HFFc6 (cell line): ENCODE measurements at regions not wholly inside any gene's neighbourhood (a gene's known extent, or its start where the extent isn't known, plus 50 kb on each side); places are given as distances from the start of the nearest gene placed in this dataset.

ENCODE experiments used
- DNase-seq: peaks from one replicate; pipeline ENCODE4 v3.0.0-alpha.2; 2018
- H3K27ac Mint-ChIP-seq: 2 replicates; pipeline ENCODE4 v1.8.0; 2020; ENCODE audit warnings: mild to moderate bottlenecking, mixed read lengths
- H3K27me3 Mint-ChIP-seq: 2 replicates; pipeline ENCODE4 v1.8.0; 2021; ENCODE audit warnings: mild to moderate bottlenecking, moderate library complexity, mixed read lengths; ENCODE audit not compliant: insufficient read depth
- H3K36me3 Mint-ChIP-seq: 2 replicates; pipeline ENCODE4 v1.8.0; 2021; ENCODE audit warnings: low read depth, mixed read lengths
- H3K4me1 Mint-ChIP-seq: 2 replicates; pipeline ENCODE4 v1.8.0; 2020; ENCODE audit warnings: low read depth, mixed read lengths
- H3K4me3 Mint-ChIP-seq: 2 replicates; pipeline ENCODE4 v1.8.0; 2020; ENCODE audit warnings: mild to moderate bottlenecking, moderate library complexity, mixed read lengths
- H3K9me3 Mint-ChIP-seq: 2 replicates; pipeline ENCODE4 v1.8.0; 2020; ENCODE audit warnings: mild to moderate bottlenecking, mixed read lengths
- CTCF ChIP-seq: fragments of 200-600 bp; sonication (generic); IDR thresholded peaks from 2 replicates; pipeline ENCODE4 v1.5.0; 2021; ENCODE audit warnings: antibody characterized with exemption, mild to moderate bottlenecking

DNA sequence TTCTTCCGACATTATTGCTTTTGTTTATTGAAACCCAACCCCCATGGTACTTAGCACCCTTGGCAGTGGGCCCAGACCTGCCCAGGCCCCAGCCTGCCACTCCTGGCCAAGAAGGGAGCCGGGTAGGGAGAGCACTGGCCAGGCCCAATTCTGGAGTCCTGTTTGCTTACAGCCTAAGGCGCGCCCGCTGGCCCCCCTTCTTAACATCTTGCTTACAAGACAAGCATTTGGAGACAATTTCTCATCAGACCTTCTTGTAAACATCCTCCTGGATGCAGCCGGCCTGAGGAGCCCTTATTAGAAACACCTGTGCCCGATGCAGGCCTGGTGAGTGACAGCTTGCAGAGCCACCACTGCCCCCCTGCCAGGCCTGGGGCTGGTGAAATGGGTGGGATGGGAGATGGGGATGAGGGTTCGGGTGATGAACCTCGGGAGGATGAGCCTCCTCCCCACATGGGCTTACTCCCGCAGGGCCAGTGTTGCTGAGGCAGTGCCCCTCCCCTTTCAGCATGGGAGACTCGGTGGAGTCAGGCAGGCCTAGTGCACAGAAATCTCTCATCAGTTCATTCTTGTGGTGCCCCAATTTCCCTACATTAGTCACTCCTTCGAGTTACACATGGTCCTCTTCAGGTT is 217.5 kb downstream of the CYP26B1 start:
- Mint-ChIP-seq H3K27me3 (peaks cover 6% of the 10 kb centered on the region; the same call in 1 of the 2 replicates), H3K4me3 (no peak overlapping the region; the same call in 1 of the 2 replicates), H3K27ac (peak overlapping the region; percentile 63), H3K9me3 (no peaks in the 10 kb centered on the region), H3K36me3 (no peaks in the 10 kb centered on the region), H3K4me1 (peaks cover 35% of the 10 kb centered on the region)
- TF ChIP-seq CTCF, result no peak
- peak; percentile 70 for DNase-seq

GRCh38 chr2:71929482-71929772 is 218.2 kb downstream of the CYP26B1 start:
- H3K27ac Mint-ChIP-seq, result 0 out of 2 replicates have a peak overlapping the region, but pooled peaks have one; percentile 63
- H3K9me3 Mint-ChIP-seq, result no peaks in the 10 kb centered on the region
- no peak for TF ChIP-seq CTCF
- H3K36me3 Mint-ChIP-seq, result no peaks in the 10 kb centered on the region
- peaks cover 6% of the 10 kb centered on the region; the same call in 1 of the 2 replicates for H3K27me3 Mint-ChIP-seq
- H3K4me1 Mint-ChIP-seq, result peaks cover 35% of the 10 kb centered on the region
- no peak for DNase-seq
- H3K4me3 Mint-ChIP-seq, result no peak overlapping the region

DNA sequence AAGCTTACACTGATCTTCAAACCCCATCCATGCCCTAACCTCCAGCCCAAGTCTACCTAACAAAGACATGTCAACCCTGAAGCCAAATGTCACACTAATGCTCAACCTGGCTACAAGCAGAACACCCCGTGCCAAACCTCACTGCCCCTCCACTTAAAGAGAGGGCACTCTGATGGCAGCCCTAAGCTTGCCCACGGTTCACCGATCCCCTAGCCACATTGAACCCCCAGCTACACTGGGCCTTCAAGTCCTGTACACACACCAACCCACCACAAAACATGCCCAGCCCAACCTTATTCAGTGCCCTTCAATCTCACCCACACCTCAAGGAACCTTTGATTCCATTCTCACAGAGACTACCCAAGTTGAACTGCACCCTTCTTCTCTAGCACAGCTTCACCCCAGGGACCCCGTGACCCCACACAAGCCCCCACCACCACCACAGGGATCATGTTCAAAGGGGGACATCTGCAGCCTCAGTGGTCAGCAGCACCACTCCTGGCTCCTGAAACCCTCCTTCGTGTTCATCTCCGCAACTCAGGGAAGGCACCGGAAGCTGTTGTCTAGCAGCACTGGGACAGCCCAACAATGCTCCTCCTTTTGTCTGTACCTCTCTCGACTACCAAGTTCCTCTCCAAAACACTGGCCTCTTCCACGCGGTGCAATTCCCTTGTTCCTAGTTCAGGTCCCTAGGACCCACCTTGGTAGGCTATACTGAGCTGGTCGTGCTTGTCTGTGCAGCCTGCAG is 218.8 kb downstream of the CYP26B1 start:
- no peaks in the 10 kb centered on the region for H3K9me3 Mint-ChIP-seq

GRCh38 chr2:71927757-71928715 is 219.6 kb downstream of the CYP26B1 start:
- H3K4me1 Mint-ChIP-seq, result peaks cover 33% of the 10 kb centered on the region
- no peak for DNase-seq
- no peak overlapping the region for H3K4me3 Mint-ChIP-seq
- no peak overlapping the region for H3K27ac Mint-ChIP-seq
- peaks cover 5% of the 10 kb centered on the region for H3K36me3 Mint-ChIP-seq
- TF ChIP-seq CTCF, result no peak
- no peaks in the 10 kb centered on the region for H3K9me3 Mint-ChIP-seq
- H3K27me3 Mint-ChIP-seq, result peaks cover 4% of the 10 kb centered on the region; the same call in 1 of the 2 replicates

More for the DNA sequence above, 218.8 kb downstream of the CYP26B1 start:
- Mint-ChIP-seq H3K27ac (no peak overlapping the region), H3K27me3 (peaks cover 6% of the 10 kb centered on the region; the same call in 1 of the 2 replicates), H3K4me3 (no peak overlapping the region), H3K36me3 (no peaks in the 10 kb centered on the region; the same call in 1 of the 2 replicates), H3K4me1 (peaks cover 33% of the 10 kb centered on the region)
- no peak for TF ChIP-seq CTCF
- DNase-seq, result no peak

DNA sequence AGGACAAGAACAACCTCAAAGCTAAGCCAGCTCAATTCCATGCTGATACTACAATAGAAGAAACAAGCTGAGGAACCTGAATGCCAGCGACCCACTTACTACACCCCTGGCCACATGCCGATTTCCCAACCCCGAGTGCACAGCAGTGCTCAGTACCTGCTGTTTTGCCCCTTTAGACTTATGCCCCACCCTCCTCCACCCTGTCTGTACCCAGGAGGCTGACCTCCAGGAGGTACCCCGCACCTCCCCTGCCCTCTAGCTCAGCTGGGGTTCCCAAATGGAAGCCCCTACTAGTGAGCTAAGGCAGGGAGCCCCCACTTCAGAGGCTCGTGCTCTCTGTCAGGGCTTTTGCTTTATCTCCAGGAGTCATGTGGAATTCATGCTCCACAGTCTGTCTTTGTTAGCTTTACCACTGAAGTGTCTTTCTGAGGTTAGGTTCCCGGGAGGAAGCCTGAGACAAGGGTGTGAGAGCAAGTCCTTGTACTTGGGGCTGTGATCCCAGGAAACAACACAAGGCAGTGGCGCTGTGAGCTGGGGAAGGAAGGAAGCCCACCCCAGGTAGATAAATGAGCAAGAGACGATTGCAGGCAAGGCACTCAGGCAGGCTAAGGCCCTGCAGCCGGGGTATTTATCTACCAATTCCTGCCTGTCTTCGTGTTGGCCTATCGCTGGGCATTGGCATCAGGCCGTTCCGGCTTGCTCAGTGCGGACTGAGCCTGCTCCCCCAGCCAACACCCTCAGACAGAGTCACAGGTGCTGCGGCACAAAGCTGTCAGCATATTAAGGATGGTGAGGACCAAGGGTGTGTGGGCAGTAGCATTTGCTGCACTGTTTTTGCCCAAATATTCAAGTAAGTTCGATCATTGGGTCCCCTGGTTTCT is 220.5 kb downstream of the CYP26B1 start:
- Mint-ChIP-seq H3K27ac (no peak overlapping the region), H3K4me1 (peaks cover 38% of the 10 kb centered on the region), H3K36me3 (peaks cover 6% of the 10 kb centered on the region), H3K4me3 (no peak overlapping the region), H3K27me3 (peaks cover 4% of the 10 kb centered on the region; the same call in 1 of the 2 replicates), H3K9me3 (no peaks in the 10 kb centered on the region)
- no peak for DNase-seq
- no peak for TF ChIP-seq CTCF
